OCI-LY7 (cell line): ENCODE measurements at regions not wholly inside any gene's neighbourhood (a gene's known extent, or its start where the extent isn't known, plus 50 kb on each side); places are given as distances from the start of the nearest gene placed in this dataset.

ENCODE experiments used
- BruUV-seq: library from RNA; stranded (reverse); fragments of 400-500 nt; replicated peaks from 2 replicates; lab custom pipeline; 2021; lab: Mats Ljungman, UMichigan
- CTCF ChIA-PET: fragments of 300-600 bp; sonication (Branson Sonifier 250); formaldehyde crosslinking; loops from one replicate; lab custom pipeline; 2022; ENCODE audit warnings: antibody characterized with exemption; ENCODE audit not compliant: unreplicated experiment; lab: Charles Lee
- POLR2A ChIA-PET: fragments of 300-600 bp; sonication (Branson Sonifier 250); formaldehyde crosslinking; loops from one replicate; lab custom pipeline; 2022; ENCODE audit warnings: antibody characterized with exemption; lab: Charles Lee
- DNase-seq: peaks from one replicate; pipeline ENCODE4 v3.0.0-alpha.2; 2015; ENCODE audit warnings: low spot score
- H2AFZ ChIP-seq: fragments of 200-600 bp; sonication (generic), shearing (Covaris generic); 2 replicates; pipeline ENCODE4 v1.6.1; 2014; ENCODE audit warnings: mild to moderate bottlenecking, antibody characterized with exemption, low read length, moderate library complexity
- H3K27ac ChIP-seq: fragments of 200-600 bp; sonication (generic); 2 replicates; pipeline ENCODE4 v1.5.1; 2014; ENCODE audit warnings: mixed run types, low read depth, mild to moderate bottlenecking, moderate library complexity, low read length, inconsistent platforms; ENCODE audit not compliant: poor library complexity, severe bottlenecking
- H3K36me3 ChIP-seq: fragments of 200-600 bp; sonication (generic); 2 replicates; pipeline ENCODE4 v1.6.1; 2014; ENCODE audit warnings: mild to moderate bottlenecking, antibody characterized with exemption, low read length, moderate library complexity, mixed read lengths; ENCODE audit not compliant: insufficient read depth
- H3K4me1 ChIP-seq: fragments of 200-600 bp; sonication (generic); 2 replicates; pipeline ENCODE4 v1.5.1; 2014; ENCODE audit warnings: mild to moderate bottlenecking, low read length; ENCODE audit not compliant: insufficient read depth, poor library complexity, severe bottlenecking
- H3K4me2 ChIP-seq: fragments of 200-600 bp; sonication (generic); 2 replicates; pipeline ENCODE4 v1.6.1; 2014; ENCODE audit warnings: mild to moderate bottlenecking, low read length
- H3K4me3 ChIP-seq: fragments of 200-600 bp; sonication (generic); 2 replicates; pipeline ENCODE4 v1.5.1; 2014; ENCODE audit warnings: mild to moderate bottlenecking, low read depth, low read length; ENCODE audit not compliant: poor library complexity, severe bottlenecking
- H3K79me2 ChIP-seq: fragments of 200-600 bp; sonication (generic); 2 replicates; pipeline ENCODE4 v1.6.1; 2016; ENCODE audit warnings: low read depth, mild to moderate bottlenecking, low read length, moderate library complexity, mixed read lengths; ENCODE audit not compliant: insufficient read depth
- H3K9me2 ChIP-seq: fragments of 200-600 bp; sonication (generic); 2 replicates; pipeline ENCODE4 v1.6.1; 2016; ENCODE audit warnings: mild to moderate bottlenecking, low read length, mixed read lengths; ENCODE audit not compliant: insufficient read depth
- H3K9me3 ChIP-seq: fragments of 200-600 bp; sonication (generic); 2 replicates; pipeline ENCODE4 v1.6.1; 2014; ENCODE audit warnings: mild to moderate bottlenecking, mixed run types, low read length, mixed read lengths
- H4K20me1 ChIP-seq: fragments of 200-600 bp; sonication (generic); 2 replicates; pipeline ENCODE4 v1.6.1; 2014; ENCODE audit warnings: mild to moderate bottlenecking, antibody characterized with exemption, low read length, moderate library complexity, mixed read lengths; ENCODE audit not compliant: insufficient read depth
- CTCF ChIP-seq: fragments of 200-600 bp; sonication (generic); conservative IDR thresholded peaks from 2 replicates; pipeline ENCODE4 v1.5.1; 2014; ENCODE audit warnings: mild to moderate bottlenecking, antibody characterized with exemption, low read length, moderate library complexity, mixed read lengths
- EZH2phosphoT487 ChIP-seq: fragments of 200-600 bp; sonication (generic); IDR thresholded peaks from 2 replicates; pipeline ENCODE4 v1.6.1; 2018; ENCODE audit warnings: low read depth, borderline replicate concordance, mild to moderate bottlenecking, mixed run types, antibody characterized with exemption, low read length, moderate library complexity, mixed read lengths
- intact Hi-C: fragments of 100-400 bp; cut with micrococcal nuclease; formaldehyde crosslinking; loops from one replicate; pipeline ENCODE4 v1.10.0; 2022; ENCODE audit not compliant: unreplicated experiment

GRCh38 chr14:22124073-22124613 lies 450.5 kb upstream of the OR4E1 start:
- BruUV-seq, result no TSS peak

GRCh38 chr14:22122829-22123560 lies 449.4 kb upstream of the OR4E1 start:
- intact Hi-C loops, result no loop called here
- Histone ChIP-seq H3K36me3 (no peaks in the 10 kb centered on the region), H4K20me1 (no peaks in the 10 kb centered on the region), H3K4me2 (no peak overlapping the region), H3K9me3 (no peaks in the 10 kb centered on the region), H3K27ac (no peak overlapping the region), H3K9me2 (no peaks in the 10 kb centered on the region), H3K4me1 (peaks cover 7% of the 10 kb centered on the region), H2AFZ (no peak overlapping the region), H3K79me2 (no peaks in the 10 kb centered on the region), H3K4me3 (no peak overlapping the region)
- POLR2A ChIA-PET, result interaction anchor here (0.6 kb wide), 1 partner anchor 78 kb away, joined by 3 read pairs; no protein-coding TSS in a partner anchor
- CTCF ChIA-PET, result no interaction called here
- no peak for DNase-seq
- BruUV-seq, result no TSS peak
- no peak for TF ChIP-seq EZH2phosphoT487
- no peak for TF ChIP-seq CTCF

More at GRCh38 chr14:22124073-22124613, 450.5 kb upstream of the OR4E1 start:
- H3K9me2 ChIP-seq, result no peaks in the 10 kb centered on the region
- intact Hi-C loops, result no loop called here
- H3K4me2 ChIP-seq, result no peak overlapping the region
- no peak overlapping the region for H3K4me3 ChIP-seq
- no peak overlapping the region for H3K27ac ChIP-seq
- ChIA-PET CTCF (no interaction called here), POLR2A (no interaction called here)
- no peaks in the 10 kb centered on the region for H3K79me2 ChIP-seq
- no peaks in the 10 kb centered on the region for H3K36me3 ChIP-seq
- no peaks in the 10 kb centered on the region for H4K20me1 ChIP-seq
- no peak overlapping the region for H2AFZ ChIP-seq
- H3K9me3 ChIP-seq, result no peaks in the 10 kb centered on the region
- no peak for DNase-seq
- TF ChIP-seq CTCF (no peak), EZH2phosphoT487 (no peak)
- H3K4me1 ChIP-seq, result peaks cover 7% of the 10 kb centered on the region
